Naive B cell (primary cell): ENCODE measurements at regions not wholly inside any gene's neighbourhood (a gene's known extent, or its start where the extent isn't known, plus 50 kb on each side); places are given as distances from the start of the nearest gene placed in this dataset.
"Not testable (repeated sequence)": the region's sequence is repeated elsewhere in the genome, so short reads cannot be mapped to it uniquely, and the experiment has no call there.

Experiments
- ATAC-seq, 2 donors: fragments of 150-1000 bp; cut with Tn5 transposase; 2 replicates each; pipeline ENCODE4 v1.10.0; 2021; ENCODE audit warnings: low read depth in 2 of 2, mild to moderate bottlenecking in 2 of 2, moderate library complexity in 2 of 2
- DNase-seq: peaks from one replicate; pipeline ENCODE4 v3.0.0; 2022
- H3K27ac Mint-ChIP-seq, 6 donors: one replicate each; pipeline ENCODE4 v1.8.0; 2020 to 2022; ENCODE audit warnings: mild to moderate bottlenecking in 6 of 6, mixed read lengths in 6 of 6, moderate library complexity in 5 of 6, inconsistent platforms in 2 of 6
- H3K27me3 Mint-ChIP-seq, 3 donors: one replicate each; pipeline ENCODE4 v1.8.0; 2021 to 2022; ENCODE audit warnings: mixed read lengths in 3 of 3, mild to moderate bottlenecking in 1 of 3
- H3K36me3 Mint-ChIP-seq, 2 donors: one replicate each; pipeline ENCODE4 v1.8.0; 2020 to 2022; ENCODE audit warnings: mixed read lengths in 2 of 2, inconsistent platforms in 1 of 2, mild to moderate bottlenecking in 1 of 2
- H3K4me1 Mint-ChIP-seq, 3 donors: one replicate each; pipeline ENCODE4 v1.8.0; 2020 to 2022; ENCODE audit warnings: mixed read lengths in 3 of 3, inconsistent platforms in 1 of 3, mild to moderate bottlenecking in 1 of 3, moderate library complexity in 1 of 3
- H3K4me3 Mint-ChIP-seq, 8 donors: one replicate each; pipeline ENCODE4 v1.8.0; 2020 to 2022; ENCODE audit warnings: mild to moderate bottlenecking in 8 of 8, mixed read lengths in 8 of 8, moderate library complexity in 8 of 8, inconsistent platforms in 2 of 8
- H3K9me3 Mint-ChIP-seq, 7 donors: one replicate each; pipeline ENCODE4 v1.8.0; 2020 to 2022; ENCODE audit warnings: mixed read lengths in 7 of 7, mild to moderate bottlenecking in 5 of 7, inconsistent platforms in 2 of 7, moderate library complexity in 1 of 7

DNA sequence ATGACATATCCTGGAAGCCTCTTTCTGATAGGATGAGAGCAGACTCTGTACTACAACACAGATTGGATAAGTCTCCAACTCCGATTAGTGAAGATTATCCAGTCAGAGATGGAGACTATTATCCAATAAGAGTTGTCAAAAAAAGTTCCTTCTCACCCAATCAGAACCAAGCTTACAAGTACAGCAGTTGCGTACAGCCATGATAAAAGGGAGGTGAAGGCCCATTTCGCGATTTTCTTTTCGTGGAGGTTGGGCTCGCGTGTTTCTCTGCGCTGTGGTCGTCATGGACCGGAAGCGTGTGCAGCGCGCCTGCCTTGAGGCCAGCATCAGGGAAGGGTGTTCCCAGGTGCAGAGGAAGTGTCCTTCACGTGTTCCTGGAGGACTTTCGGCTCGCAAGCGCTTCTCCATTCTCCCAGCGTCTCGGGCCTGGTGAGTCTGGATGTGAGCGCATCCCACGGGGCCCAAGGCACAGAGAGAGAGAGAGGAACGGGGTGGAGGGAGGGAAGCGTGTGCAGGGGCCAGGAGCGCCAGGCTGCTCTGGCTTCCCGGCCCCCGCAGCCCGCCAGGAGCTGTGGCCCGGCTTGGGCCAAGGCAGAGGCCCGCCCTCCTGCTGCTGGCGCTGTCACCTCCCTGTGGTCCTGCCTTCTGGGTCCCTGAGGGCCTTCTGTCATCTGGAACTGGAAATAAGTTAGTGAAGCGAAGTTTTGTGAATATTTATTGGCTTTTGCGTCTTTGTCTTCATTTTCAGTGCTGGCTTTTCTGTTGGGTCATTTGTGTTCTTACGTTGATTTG lies 53.9 kb downstream of the CDRT15L2 start:
- DNase-seq, H3K27ac Mint-ChIP-seq, ATAC-seq, H3K27me3 Mint-ChIP-seq, H3K36me3 Mint-ChIP-seq, H3K4me1 Mint-ChIP-seq, H3K4me3 Mint-ChIP-seq, H3K9me3 Mint-ChIP-seq: not testable (repeated sequence)

GRCh38 chr17:20640147-20640546 lies 60.6 kb downstream of the CDRT15L2 start:
- H3K9me3 Mint-ChIP-seq, ATAC-seq, H3K4me3 Mint-ChIP-seq, H3K27ac Mint-ChIP-seq, H3K27me3 Mint-ChIP-seq, H3K4me1 Mint-ChIP-seq, H3K36me3 Mint-ChIP-seq, DNase-seq: not testable (repeated sequence)

DNA sequence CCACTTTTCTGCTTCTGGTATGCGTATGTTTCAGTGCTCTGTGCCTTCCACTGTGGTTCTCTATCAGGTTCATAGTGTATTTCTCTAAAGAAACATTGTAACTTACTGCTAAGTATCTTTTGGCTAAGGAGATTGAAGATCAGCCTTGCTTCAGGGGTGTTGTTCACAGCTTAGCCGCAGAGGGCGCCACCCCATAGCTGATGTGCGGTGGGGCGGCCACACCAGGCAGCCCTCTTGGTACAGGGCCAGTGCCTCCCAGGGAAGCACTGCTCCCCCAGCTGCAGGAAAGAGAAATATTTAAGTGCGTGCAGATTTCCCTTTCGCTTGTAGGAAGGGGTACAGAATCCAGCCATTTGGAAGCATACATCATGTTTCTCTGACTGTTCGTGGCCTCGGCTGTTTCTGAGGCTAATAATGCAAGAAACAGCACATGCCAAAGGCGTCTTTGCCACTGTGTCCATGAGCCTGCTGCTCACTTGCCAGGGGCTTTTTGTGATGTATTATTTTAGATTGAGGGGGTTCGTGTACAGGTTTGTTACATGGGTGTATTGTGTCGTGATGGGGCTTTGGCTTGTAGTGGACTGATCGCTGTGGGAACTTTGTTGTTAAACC lies 67.2 kb downstream of the CDRT15L2 start:
- Mint-ChIP-seq H3K27ac (peak overlapping the region in 1 of 6 donors; percentile 74), H3K4me1 (peaks cover 4 to 38% (median 38%) of the 10 kb centered on the region in 3 donors), H3K27me3 (peaks cover 0 to 13% (median 0%) of the 10 kb centered on the region in 3 donors), H3K4me3 (peak overlapping the region in 1 of 8 donors; percentile 20)
- DNase-seq (peak; percentile 9), ATAC-seq (peak in 1 of 2 donors; percentile 61)
- not testable (repeated sequence) for H3K36me3 Mint-ChIP-seq, H3K9me3 Mint-ChIP-seq

DNA sequence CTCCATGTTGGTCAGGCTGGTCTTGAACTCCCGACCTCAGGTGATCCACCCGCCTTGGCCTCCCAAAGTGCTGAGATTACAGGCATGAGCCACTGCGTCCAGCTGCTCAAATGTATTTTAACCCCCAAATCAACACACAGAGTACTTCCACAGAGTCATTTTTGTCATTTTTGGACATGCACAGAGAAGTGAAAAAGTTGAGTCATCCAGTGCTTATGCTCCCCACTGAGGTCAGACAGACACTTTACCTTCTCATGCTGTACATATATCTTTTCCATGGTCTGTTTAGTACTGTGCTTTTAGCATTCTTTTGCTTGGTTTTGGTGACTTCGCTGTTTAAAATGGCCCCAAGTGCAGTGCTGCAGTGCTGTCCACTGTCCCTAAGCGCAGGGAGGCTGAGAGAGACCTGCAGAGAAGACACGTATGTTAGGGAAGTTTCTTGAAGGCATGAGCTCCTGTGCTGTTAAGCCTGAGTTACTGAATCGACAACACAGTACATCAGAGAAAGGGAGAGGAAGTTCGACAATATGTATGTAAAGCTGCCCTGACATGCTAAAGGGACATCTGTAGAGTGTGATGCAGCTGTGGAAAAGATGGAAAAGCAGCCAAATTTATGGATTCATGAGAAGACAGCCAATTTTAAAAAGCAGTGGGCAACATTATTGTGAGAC lies 69.7 kb downstream of the CDRT15L2 start:
- DNase-seq, H3K9me3 Mint-ChIP-seq, H3K27me3 Mint-ChIP-seq, H3K36me3 Mint-ChIP-seq: not testable (repeated sequence)
- H3K4me3 Mint-ChIP-seq, result peak overlapping the region in 1 of 8 donors; percentile 41
- H3K4me1 Mint-ChIP-seq, result peaks cover 4 to 41% (median 40%) of the 10 kb centered on the region in 3 donors
- peak overlapping the region in 2 of 6 donors; percentile 57 to 84 for H3K27ac Mint-ChIP-seq
- ATAC-seq, result peak in 1 of 2 donors; percentile 22

GRCh38 chr17:20651022-20651421 lies 71.5 kb downstream of the CDRT15L2 start:
- ATAC-seq (peak; percentile 45 to 73), DNase-seq (peak; percentile 25)
- H3K27me3 Mint-ChIP-seq, H3K36me3 Mint-ChIP-seq, H3K9me3 Mint-ChIP-seq: not testable (repeated sequence)
- H3K27ac Mint-ChIP-seq, result peak overlapping the region in 3 of 6 donors; percentile 21 to 88 (median 34)
- peaks cover 4 to 35% (median 32%) of the 10 kb centered on the region in 3 donors for H3K4me1 Mint-ChIP-seq
- peak overlapping the region in 5 of 8 donors; percentile 5 to 80 (median 24) for H3K4me3 Mint-ChIP-seq

GRCh38 chr17:20651736-20652135 lies 72.2 kb downstream of the CDRT15L2 start:
- peaks cover 4 to 32% (median 29%) of the 10 kb centered on the region in 3 donors for H3K4me1 Mint-ChIP-seq
- H3K27me3 Mint-ChIP-seq, H3K9me3 Mint-ChIP-seq, DNase-seq, ATAC-seq, H3K36me3 Mint-ChIP-seq: not testable (repeated sequence)
- H3K27ac Mint-ChIP-seq, result peak overlapping the region in 2 of 6 donors; percentile 34 to 88
- peak overlapping the region in 1 of 8 donors; percentile 80 for H3K4me3 Mint-ChIP-seq

DNA sequence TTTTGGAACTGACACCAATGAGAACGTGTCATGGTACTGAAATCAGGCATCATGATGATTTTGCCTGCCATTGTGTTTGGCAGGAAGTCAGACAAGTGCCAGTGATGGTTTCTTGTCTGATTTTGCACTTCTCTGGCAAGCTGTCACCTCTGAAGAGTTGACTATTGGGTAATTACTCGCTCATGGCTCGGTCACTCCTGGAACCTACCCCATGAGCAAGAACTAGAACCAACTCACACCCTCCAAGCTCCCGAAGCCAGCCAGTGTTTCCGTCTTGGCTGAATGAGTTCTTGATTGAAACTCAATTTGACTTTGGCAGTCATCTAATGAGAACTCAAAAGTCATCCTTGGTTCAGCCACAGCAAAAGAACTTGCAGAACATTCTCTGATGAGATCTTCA lies 73.9 kb downstream of the CDRT15L2 start:
- H3K27ac Mint-ChIP-seq, result peak overlapping the region in 2 of 6 donors; percentile 6 to 15
- not testable (repeated sequence) for DNase-seq, H3K36me3 Mint-ChIP-seq, ATAC-seq, H3K9me3 Mint-ChIP-seq, H3K27me3 Mint-ChIP-seq, H3K4me3 Mint-ChIP-seq
- H3K4me1 Mint-ChIP-seq, result peaks cover 4 to 30% (median 25%) of the 10 kb centered on the region in 3 donors

DNA sequence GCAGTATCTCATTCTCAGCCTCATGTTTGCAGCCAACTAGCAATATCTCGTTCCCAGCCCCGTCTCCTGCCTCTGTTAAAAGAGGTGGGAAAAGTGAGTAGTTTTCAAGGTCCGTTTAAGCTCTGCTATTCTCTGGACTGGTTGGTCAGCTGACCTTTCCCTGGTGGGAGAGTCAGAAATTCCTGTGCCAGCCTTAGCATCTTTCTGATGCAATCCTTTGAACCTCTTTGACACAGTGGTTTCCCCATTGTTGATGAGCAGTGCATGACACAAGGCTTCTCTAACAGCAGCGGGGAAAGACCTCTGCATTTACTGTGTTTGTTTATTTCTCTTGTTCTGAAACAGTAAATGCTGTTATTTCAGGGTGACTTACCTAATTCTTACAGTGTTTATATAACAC lies 74.6 kb downstream of the CDRT15L2 start:
- H3K4me3 Mint-ChIP-seq, H3K27me3 Mint-ChIP-seq, DNase-seq, H3K9me3 Mint-ChIP-seq, ATAC-seq, H3K36me3 Mint-ChIP-seq: not testable (repeated sequence)
- Mint-ChIP-seq H3K27ac (peak overlapping the region in 2 of 6 donors; percentile 15 to 69), H3K4me1 (peaks cover 3 to 26% (median 24%) of the 10 kb centered on the region in 3 donors)

DNA sequence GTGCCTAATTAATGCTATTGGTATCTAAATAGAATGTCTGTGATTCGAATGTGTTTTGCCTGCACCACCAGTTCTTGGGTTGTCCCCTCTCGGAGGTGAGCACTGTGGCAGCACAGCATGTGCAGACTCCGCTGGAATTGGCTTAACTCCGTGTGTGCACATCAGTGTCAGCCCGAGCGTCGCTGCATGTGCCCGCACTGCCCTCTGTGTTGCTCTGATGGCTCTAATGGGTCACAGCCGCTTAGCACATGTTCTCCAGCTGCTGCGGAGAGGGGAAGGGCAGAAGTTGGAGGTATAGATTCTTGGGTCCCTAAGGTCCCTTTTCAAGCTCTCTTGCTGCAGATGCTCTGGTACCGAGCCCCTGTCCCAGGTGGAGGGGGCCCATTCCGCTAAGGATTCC lies 75.1 kb downstream of the CDRT15L2 start:
- not testable (repeated sequence) for H3K4me3 Mint-ChIP-seq, ATAC-seq, H3K27ac Mint-ChIP-seq, DNase-seq, H3K36me3 Mint-ChIP-seq, H3K27me3 Mint-ChIP-seq, H3K9me3 Mint-ChIP-seq
- peaks cover 0 to 22% (median 19%) of the 10 kb centered on the region in 3 donors for H3K4me1 Mint-ChIP-seq

- not testable (repeated sequence) for H3K36me3 Mint-ChIP-seq, H3K27ac Mint-ChIP-seq, H3K4me3 Mint-ChIP-seq, H3K4me1 Mint-ChIP-seq, DNase-seq, ATAC-seq, H3K27me3 Mint-ChIP-seq, H3K9me3 Mint-ChIP-seq
These were observed 85.8 kb downstream of the CDRT15L2 start for GRCh38 chr17:20665103-20665955.

DNA sequence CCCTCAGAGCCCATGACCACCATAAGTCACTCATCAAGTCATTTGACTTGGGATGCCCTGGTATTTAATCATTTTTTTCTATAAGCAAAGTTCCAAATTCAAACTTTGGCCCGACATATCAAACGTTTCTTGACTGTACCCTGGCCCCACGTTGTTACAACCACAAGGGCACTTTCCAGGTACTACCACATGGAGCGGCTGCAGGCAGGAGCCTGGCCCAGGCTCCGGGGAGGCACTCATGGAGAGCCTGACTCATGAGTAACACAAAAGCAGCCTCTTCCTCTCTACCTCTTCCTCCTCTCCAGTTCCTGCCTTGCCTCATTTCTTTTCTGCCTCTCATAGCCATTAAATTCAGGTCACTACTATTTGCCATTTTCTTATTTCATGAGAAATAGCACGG lies 87.2 kb downstream of the CDRT15L2 start:
- not testable (repeated sequence) for H3K9me3 Mint-ChIP-seq, H3K36me3 Mint-ChIP-seq, ATAC-seq, H3K27me3 Mint-ChIP-seq, DNase-seq, H3K4me3 Mint-ChIP-seq, H3K4me1 Mint-ChIP-seq
- H3K27ac Mint-ChIP-seq, result peak overlapping the region in 1 of 6 donors; percentile 38

- not testable (repeated sequence) for DNase-seq, H3K27ac Mint-ChIP-seq, ATAC-seq, H3K4me1 Mint-ChIP-seq, H3K27me3 Mint-ChIP-seq, H3K4me3 Mint-ChIP-seq, H3K9me3 Mint-ChIP-seq, H3K36me3 Mint-ChIP-seq
These were observed 88.2 kb downstream of the CDRT15L2 start for GRCh38 chr17:20667712-20668111.

DNA sequence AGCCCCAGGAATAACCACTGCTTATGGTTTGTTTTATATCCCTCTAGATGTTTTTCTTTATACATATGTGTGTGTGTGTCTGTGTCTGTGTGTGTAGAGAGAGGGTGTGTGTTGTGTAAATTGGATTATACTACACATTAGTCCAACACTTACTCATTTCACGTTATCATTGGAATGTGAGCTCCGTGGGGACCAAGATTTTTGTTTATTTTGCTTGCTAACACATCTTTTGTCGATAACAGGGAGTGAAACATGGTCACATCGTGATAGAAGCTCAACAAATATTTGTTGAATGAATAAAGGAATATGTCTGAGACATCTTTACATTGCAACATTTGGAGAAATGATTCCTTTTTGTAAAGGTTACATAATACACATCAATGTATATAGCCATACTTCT lies 88.8 kb downstream of the CDRT15L2 start:
- not testable (repeated sequence) for ATAC-seq, H3K9me3 Mint-ChIP-seq, H3K4me1 Mint-ChIP-seq, H3K27ac Mint-ChIP-seq, DNase-seq, H3K36me3 Mint-ChIP-seq, H3K27me3 Mint-ChIP-seq
- peak overlapping the region in 1 of 8 donors; percentile 9 for H3K4me3 Mint-ChIP-seq
